Coronary artery (tissue), 2 donors: ENCODE measurements at regions not wholly inside any gene's neighbourhood (a gene's known extent, or its start where the extent isn't known, plus 50 kb on each side); places are given as distances from the start of the nearest gene placed in this dataset.
A peak's percentile ranks its signal among the peaks of the same experiment; 100 is the strongest.

Experiments
- DNase-seq: peaks from one replicate; pipeline ENCODE4 v3.0.0-alpha.2; 2017; ENCODE audit warnings: low spot score
- H3K27ac ChIP-seq, 2 donors: fragments of 200-600 bp; sonication (generic); one replicate each; pipeline ENCODE4 v1.5.1; 2016 to 2019
- H3K4me3 ChIP-seq: fragments of 200-600 bp; sonication (generic); 2 replicates; pipeline ENCODE4 v1.5.1; 2016; ENCODE audit warnings: mild to moderate bottlenecking, moderate library complexity
- TF ChIP-seq, protein P1 (sequence below): fragments of 200-600 bp; sonication (generic); IDR thresholded peaks from one replicate; pipeline ENCODE4 v1.5.1; 2019; ENCODE audit warnings: antibody characterized with exemption

DNA sequence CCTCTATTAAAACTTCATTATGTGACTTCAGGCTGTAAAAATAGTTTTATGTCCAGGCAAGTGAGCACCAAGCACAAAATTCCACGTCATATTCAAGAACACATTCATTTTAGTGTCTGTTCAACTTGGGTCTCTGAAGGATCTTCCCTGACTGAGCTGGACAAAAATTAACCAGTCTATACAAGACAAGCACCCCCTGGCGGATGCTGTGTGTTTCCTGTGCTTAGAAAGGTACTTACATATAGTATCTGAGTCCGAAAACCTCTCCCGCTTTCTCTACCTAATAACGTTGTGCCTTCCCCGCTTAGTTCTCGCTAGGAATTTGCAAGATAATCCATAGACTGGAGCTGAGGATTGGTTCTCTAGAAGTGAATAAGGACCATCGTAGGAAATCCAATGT is 2214.5 kb upstream of the TENM3 start:
- DNase-seq: no peak
- no peak overlapping the region for H3K27ac ChIP-seq
- TF ChIP-seq, protein P1, sequence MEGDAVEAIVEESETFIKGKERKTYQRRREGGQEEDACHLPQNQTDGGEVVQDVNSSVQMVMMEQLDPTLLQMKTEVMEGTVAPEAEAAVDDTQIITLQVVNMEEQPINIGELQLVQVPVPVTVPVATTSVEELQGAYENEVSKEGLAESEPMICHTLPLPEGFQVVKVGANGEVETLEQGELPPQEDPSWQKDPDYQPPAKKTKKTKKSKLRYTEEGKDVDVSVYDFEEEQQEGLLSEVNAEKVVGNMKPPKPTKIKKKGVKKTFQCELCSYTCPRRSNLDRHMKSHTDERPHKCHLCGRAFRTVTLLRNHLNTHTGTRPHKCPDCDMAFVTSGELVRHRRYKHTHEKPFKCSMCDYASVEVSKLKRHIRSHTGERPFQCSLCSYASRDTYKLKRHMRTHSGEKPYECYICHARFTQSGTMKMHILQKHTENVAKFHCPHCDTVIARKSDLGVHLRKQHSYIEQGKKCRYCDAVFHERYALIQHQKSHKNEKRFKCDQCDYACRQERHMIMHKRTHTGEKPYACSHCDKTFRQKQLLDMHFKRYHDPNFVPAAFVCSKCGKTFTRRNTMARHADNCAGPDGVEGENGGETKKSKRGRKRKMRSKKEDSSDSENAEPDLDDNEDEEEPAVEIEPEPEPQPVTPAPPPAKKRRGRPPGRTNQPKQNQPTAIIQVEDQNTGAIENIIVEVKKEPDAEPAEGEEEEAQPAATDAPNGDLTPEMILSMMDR: no peak
- no peak overlapping the region for H3K4me3 ChIP-seq

DNA sequence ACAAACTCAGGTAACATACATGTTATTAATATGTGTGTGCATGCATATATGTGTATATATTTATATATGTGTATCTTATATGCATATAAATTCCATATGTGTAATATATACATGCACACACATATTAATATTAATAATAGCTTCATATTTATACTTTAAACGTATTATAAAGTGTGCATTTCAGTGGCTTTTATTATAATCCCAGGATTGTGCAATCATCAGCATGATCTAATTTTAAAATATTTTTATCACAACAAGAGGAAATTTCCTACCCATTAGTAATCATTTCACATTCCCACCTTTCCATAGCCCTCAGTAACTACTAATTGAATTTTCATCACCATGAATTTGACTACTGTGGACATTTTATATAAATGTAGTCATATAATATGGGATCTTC is 2211.9 kb upstream of the TENM3 start:
- Histone ChIP-seq H3K27ac (no peak overlapping the region), H3K4me3 (no peak overlapping the region)
- TF ChIP-seq, protein P1: no peak
- DNase-seq: no peak

DNA sequence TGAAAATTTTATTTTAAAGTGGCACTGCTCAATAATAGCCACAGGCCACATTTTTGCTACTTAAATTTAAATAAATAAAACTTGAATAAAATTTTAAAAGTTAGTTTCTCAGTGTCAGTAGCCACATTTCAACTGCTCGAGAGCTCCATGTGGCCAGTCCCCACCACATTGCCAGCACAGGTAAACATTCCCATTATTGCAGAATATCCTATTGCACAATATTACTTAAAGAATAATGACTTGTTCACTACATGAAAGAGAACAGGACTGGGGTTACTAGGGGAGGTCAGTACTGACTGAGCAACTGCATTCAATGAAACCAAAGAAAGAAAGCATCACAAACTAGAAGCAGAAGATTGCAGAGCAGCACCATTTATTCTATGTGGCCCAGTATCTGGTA is 2201.6 kb upstream of the TENM3 start:
- Histone ChIP-seq H3K4me3 (no peak overlapping the region), H3K27ac (no peak overlapping the region)
- no peak for DNase-seq
- TF ChIP-seq, protein P1: no peak

DNA sequence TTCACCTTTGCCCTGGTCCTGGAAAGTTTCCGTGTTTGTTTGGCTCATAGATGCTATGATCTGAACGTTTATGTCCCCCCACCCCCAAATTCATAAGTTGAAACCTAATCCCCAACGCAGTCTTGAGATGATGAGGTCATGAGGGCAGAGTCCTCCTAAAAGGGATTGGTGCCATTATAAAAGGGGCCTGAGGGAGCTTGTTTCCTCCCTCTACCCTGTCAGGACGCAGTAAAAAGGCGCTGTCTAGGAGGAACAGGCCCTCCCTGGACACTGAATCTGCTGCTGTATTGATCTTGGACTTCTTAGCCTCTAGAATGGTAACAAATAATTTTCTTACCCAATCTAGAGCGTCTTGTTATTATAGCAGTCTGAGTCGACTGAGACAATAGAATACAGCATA is 2190.6 kb upstream of the TENM3 start:
- TF ChIP-seq, protein P1: no peak
- DNase-seq: no peak
- no peak overlapping the region for H3K4me3 ChIP-seq
- H3K27ac ChIP-seq: no peak overlapping the region

DNA sequence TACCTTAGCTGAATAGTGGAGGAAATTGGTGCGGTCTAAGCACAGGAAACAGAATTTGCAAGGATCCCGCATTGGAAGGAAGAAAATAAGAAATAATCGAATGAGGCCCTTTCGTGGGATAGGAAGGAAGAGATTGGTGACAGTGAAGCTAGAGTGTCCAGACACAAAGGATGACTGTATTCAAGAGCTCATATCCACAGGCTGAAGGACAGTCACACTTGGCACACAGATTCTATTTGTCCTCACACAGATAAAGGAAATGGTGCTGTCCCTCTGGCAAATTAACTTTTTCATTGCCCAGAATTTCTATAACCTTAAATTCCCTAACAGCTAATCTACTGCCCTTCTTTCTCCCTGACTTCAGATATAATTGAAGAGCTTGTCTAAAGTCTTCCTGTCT is 2188.9 kb upstream of the TENM3 start:
- Histone ChIP-seq H3K4me3 (no peak overlapping the region), H3K27ac (no peak overlapping the region)
- TF ChIP-seq, protein P1: no peak
- DNase-seq: no peak

DNA sequence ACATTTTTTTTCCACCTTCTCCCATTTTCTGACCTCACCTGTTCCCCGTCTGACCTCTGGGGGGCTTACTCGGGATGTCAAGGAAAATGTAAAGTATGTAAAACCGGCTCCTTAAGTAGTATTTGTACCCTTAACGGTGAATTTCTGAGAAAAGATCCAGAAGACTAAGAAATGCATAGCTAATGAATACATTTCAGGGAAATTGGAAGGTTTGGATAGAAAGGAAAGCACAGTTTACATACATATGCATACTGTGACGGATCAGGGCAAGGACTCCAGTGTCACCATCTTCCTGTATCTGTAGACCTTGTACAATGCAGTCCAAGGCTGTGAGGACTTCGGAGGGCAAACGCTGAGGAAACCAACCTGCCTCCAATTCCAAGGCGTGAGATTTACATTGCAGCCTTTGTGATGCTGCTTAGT is 2185.9 kb upstream of the TENM3 start:
- DNase-seq: no peak
- H3K27ac ChIP-seq: no peak overlapping the region
- H3K4me3 ChIP-seq: no peak overlapping the region

DNA sequence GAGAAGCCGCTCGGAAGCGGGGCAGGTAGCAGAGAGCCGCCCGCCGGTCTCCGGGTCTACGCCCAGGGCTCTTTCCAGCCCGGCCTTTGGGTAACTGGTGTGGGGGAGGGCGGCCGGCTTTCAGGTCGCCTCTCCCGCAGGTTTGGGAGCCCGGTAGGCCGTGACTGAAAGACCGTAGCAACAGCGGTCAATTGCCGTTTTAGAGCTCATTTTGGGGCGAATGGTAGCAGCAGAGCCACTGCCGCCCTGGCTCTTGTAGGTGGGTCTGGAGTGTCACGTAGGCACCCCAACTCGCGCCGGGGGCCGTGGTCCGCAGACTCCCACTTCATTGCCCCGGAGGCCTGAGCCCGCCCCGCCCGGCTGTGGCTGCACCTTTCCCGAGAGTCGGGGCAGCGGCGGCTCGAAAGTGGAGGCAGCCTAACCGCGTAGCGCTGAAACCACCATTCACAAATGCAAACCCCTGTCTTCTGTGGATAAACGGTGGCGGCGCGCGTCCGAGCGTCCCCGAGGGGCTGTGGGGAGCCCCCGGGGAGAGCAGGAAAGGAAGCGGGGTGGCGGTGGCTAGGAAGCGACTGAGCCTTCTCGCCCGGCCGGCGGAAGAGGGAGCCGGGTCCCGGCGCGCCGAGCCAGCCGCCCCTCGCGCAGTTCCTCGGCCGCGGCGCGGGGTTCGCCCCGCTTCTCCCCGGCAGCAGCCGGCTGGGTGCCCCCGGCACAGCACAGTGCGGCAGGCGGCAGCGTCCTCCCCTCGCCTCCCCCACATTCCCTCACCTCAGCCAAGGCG is 2185.1 kb upstream of the TENM3 start:
- no peak overlapping the region for H3K27ac ChIP-seq
- TF ChIP-seq, protein P1: no peak
- H3K4me3 ChIP-seq: peak overlapping the region; percentile 69
- DNase-seq: no peak

More for the DNA sequence above, 2185.9 kb upstream of the TENM3 start:
- TF ChIP-seq, protein P1: no peak
